ENCODE measurements at regions not wholly inside any gene's neighbourhood (a gene's known extent, or its start where the extent isn't known, plus 50 kb on each side); places are given as distances from the start of the nearest gene placed in this dataset.

DNA sequence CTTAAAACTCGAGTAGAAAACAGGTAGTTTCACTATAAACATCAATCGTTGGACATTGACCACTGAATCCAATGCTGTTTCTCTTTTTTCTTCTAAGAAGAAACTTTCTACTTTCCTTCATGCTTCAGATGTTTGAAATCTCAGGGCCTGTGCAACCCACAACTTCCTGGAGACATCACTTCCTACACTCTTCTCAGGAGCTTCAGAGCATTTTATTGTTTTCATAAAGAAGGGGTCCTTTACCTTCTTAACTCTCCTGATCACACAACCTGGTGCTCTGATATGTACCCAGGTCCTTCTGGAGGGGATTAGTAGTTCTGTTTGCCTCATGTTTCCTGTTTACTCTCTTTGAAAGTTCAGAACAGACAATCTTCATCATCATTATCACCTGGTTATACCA, 113.0 kb upstream of the VAV3 start:
- H3K4me1 ChIP-seq, result peaks cover 0 to 3% of the 10 kb centered on the region in 2 donors
- no peaks in the 10 kb centered on the region for H3K27me3 ChIP-seq
- no peak for TF ChIP-seq POLR2A (IDR thresholded peaks at IDR 0.05)
- TF ChIP-seq, protein P1, sequence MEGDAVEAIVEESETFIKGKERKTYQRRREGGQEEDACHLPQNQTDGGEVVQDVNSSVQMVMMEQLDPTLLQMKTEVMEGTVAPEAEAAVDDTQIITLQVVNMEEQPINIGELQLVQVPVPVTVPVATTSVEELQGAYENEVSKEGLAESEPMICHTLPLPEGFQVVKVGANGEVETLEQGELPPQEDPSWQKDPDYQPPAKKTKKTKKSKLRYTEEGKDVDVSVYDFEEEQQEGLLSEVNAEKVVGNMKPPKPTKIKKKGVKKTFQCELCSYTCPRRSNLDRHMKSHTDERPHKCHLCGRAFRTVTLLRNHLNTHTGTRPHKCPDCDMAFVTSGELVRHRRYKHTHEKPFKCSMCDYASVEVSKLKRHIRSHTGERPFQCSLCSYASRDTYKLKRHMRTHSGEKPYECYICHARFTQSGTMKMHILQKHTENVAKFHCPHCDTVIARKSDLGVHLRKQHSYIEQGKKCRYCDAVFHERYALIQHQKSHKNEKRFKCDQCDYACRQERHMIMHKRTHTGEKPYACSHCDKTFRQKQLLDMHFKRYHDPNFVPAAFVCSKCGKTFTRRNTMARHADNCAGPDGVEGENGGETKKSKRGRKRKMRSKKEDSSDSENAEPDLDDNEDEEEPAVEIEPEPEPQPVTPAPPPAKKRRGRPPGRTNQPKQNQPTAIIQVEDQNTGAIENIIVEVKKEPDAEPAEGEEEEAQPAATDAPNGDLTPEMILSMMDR (IDR thresholded peaks at IDR 0.05 in 4 of 5, conservative IDR thresholded peaks at IDR 0.05 in 1 of 5), result no peak
- ATAC-seq (no peak), DNase-seq (no peak)
- H3K36me3 ChIP-seq, result no peaks in the 10 kb centered on the region
- no peak overlapping the region for H3K4me3 ChIP-seq
- H3K27ac ChIP-seq, result no peak overlapping the region
- in situ Hi-C loops (cut with MboI; ENCODE audit: low sequenced_read_pairs in 4 of 4), result no loop called here
- intact Hi-C loops (cut with DNase I; ENCODE audit: low total_unique reads), result no loop called here
- H3K9me3 ChIP-seq, result no peaks in the 10 kb centered on the region

DNA sequence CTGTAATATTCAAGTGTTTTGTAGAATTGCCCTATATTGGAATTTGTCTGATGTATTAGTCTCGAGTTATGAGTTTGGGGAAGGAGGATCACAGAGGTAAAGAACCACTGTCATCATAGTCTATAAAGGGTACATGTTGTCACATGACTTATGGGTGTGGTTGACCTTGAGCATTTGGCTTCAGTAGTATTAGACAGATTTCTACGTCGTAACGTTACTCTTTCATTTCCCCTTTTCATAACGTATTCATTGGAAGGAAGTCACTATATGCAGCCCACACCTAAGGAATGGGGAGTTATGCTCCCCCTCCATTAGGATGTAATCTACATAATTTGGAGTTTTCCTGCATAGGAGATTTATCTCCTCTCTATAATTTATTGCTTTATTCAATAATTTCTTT, 110.1 kb upstream of the VAV3 start:
- intact Hi-C loops (cut with DNase I; ENCODE audit: low total_unique reads) (no loop called here), in situ Hi-C loops (cut with MboI; ENCODE audit: low sequenced_read_pairs in 4 of 4) (no loop called here)
- no peaks in the 10 kb centered on the region for H3K9me3 ChIP-seq
- H3K27me3 ChIP-seq, result no peaks in the 10 kb centered on the region
- no peak for TF ChIP-seq POLR2A (IDR thresholded peaks at IDR 0.05)
- TF ChIP-seq, protein P1 (IDR thresholded peaks at IDR 0.05 in 4 of 5, conservative IDR thresholded peaks at IDR 0.05 in 1 of 5), result no peak
- DNase-seq (no peak), ATAC-seq (no peak)
- no peak overlapping the region for H3K27ac ChIP-seq
- no peaks in the 10 kb centered on the region for H3K4me1 ChIP-seq
- H3K36me3 ChIP-seq, result no peaks in the 10 kb centered on the region
- H3K4me3 ChIP-seq, result no peak overlapping the region

DNA sequence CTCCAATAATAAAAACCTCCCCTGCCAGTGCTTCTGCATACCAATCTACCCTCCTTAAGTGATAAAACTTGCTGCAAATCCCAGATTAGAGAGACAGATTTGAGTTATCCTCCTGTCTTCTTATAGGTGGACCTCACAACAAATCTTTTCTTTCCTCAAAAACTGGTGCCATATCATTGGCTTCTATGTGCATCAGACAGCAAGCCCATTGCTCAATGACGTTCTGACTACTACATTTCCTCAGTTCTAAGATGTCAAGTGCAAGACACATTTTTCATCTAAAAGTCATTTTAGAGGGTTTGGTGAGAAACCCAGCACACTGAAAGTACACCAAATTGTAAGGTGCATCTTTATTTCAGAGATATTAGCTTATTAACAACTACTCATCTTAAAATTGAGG, 107.8 kb upstream of the VAV3 start:
- Histone ChIP-seq H3K27ac (no peak overlapping the region), H3K27me3 (no peaks in the 10 kb centered on the region), H3K36me3 (no peaks in the 10 kb centered on the region), H3K9me3 (no peaks in the 10 kb centered on the region), H3K4me1 (no peaks in the 10 kb centered on the region), H3K4me3 (no peak overlapping the region)
- ATAC-seq, result no peak
- in situ Hi-C loops (cut with MboI; ENCODE audit: low sequenced_read_pairs in 4 of 4), result no loop called here
- no peak for DNase-seq
- TF ChIP-seq, protein P1 (IDR thresholded peaks at IDR 0.05 in 4 of 5, conservative IDR thresholded peaks at IDR 0.05 in 1 of 5), result no peak
- TF ChIP-seq POLR2A (IDR thresholded peaks at IDR 0.05), result no peak
- intact Hi-C loops (cut with DNase I; ENCODE audit: low total_unique reads), result no loop called here

DNA sequence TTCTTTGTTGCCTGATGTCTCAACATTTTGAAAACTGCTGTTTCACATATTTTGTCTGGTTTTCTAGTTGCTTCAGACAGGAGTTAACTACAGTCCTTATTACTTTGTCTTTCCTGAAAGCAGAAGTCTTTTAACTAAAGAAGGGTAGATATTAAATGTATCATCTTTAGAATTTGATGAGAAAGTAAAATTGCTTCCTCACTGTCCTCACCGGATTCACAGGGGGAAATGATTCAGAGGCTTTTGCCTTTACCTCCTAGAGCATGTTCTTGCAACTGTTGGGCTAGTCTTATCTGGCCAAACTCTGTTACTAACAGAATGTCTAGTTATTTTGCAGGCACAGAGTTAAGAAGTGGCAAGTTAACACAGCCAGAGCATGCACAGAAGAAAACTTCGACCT, 107.2 kb upstream of the VAV3 start:
- no peak for ATAC-seq
- Histone ChIP-seq H3K9me3 (no peaks in the 10 kb centered on the region), H3K4me3 (no peak overlapping the region), H3K27me3 (no peaks in the 10 kb centered on the region), H3K4me1 (no peaks in the 10 kb centered on the region), H3K27ac (no peak overlapping the region), H3K36me3 (no peaks in the 10 kb centered on the region)
- no peak for TF ChIP-seq POLR2A (IDR thresholded peaks at IDR 0.05)
- TF ChIP-seq, protein P1 (IDR thresholded peaks at IDR 0.05 in 4 of 5, conservative IDR thresholded peaks at IDR 0.05 in 1 of 5), result no peak
- intact Hi-C loops (cut with DNase I; ENCODE audit: low total_unique reads), result no loop called here
- no peak for DNase-seq
- in situ Hi-C loops (cut with MboI; ENCODE audit: low sequenced_read_pairs in 4 of 4), result no loop called here

DNA sequence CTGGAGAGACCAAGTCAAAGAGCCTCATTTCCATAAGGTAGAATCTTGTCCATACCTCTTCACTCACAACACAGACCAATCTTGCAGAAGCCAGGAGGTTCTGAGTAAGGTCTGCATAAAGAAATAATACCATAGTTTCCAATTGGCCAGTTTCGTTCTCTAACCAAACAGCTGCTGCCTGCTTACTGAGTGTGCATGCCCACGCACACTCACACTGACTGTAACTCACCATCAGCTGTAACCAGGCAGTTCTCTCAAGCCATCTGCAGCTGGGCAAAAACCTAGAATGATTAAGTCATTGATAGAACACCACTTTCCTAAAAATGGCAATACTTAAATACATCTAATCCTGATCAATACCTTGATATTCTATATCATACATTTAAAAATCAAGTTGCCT, 106.6 kb upstream of the VAV3 start:
- TF ChIP-seq, protein P1 (IDR thresholded peaks at IDR 0.05 in 4 of 5, conservative IDR thresholded peaks at IDR 0.05 in 1 of 5), result no peak
- no peak for TF ChIP-seq POLR2A (IDR thresholded peaks at IDR 0.05)
- no peaks in the 10 kb centered on the region for H3K27me3 ChIP-seq
- DNase-seq (no peak), ATAC-seq (no peak)
- in situ Hi-C loops (cut with MboI; ENCODE audit: low sequenced_read_pairs in 4 of 4), result no loop called here
- H3K27ac ChIP-seq, result no peak overlapping the region
- H3K9me3 ChIP-seq, result no peaks in the 10 kb centered on the region
- no peak overlapping the region for H3K4me3 ChIP-seq
- intact Hi-C loops (cut with DNase I; ENCODE audit: low total_unique reads), result no loop called here
- no peaks in the 10 kb centered on the region for H3K36me3 ChIP-seq
- no peaks in the 10 kb centered on the region for H3K4me1 ChIP-seq
